EH (cell line): ENCODE measurements at regions not wholly inside any gene's neighbourhood (a gene's known extent, or its start where the extent isn't known, plus 50 kb on each side); places are given as distances from the start of the nearest gene placed in this dataset.
"Not testable (repeated sequence)": the region's sequence is repeated elsewhere in the genome, so short reads cannot be mapped to it uniquely, and the experiment has no call there.

Source experiments
- DNase-seq: peaks from one replicate; pipeline ENCODE4 v3.0.0-alpha.2; 2015; ENCODE audit warnings: low read depth

- not testable (repeated sequence) for DNase-seq
Observed at GRCh38 chr11:100531290-100531689, 155.8 kb upstream of the ARHGAP42 start.

DNA sequence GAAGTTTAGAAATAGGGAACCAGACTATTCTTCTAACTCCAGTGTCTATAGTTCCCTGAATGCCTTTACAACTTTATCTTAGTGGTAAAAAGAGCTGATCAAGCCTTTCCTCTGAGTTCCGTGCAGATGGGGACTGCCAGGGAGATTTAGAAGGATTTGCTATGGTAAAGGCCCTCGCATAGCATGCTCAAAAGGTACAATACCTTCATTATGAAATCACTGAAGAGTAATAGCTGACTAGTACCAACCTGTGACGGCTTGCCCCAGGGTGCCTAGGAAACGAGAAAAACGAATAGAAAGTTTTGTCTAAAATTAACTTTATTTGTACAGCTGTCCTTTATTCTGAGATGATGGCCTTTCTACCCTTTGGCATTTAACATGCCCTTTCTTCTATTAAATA is 150.1 kb upstream of the ARHGAP42 start:
- DNase-seq = no peak

GRCh38 chr11:100543386-100543785 is 143.7 kb upstream of the ARHGAP42 start:
- DNase-seq = no peak

- no peak for DNase-seq
Observed at GRCh38 chr11:100545556-100545955, 141.5 kb upstream of the ARHGAP42 start.

GRCh38 chr11:100545970-100546369 is 141.1 kb upstream of the ARHGAP42 start:
- no peak for DNase-seq

DNA sequence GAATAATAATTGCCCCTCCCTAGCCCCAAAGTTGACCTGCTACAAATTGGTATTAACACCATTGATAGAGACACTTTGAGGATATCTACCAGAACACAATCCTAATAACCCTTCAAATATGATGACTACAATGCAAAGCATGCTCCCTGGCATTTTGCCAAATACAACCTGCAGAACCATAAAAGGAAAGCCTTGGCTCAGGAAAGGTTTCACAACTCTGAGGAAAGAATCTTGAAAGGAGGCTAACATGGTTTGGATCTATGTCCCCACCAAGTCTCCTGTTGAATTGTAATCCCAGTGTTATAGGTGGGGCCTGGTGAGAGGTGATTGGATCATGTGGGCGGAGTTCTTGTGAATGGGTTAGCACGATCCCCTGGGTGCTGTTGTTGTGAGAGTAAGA is 140.4 kb upstream of the ARHGAP42 start:
- peak; percentile 22 for DNase-seq

DNA sequence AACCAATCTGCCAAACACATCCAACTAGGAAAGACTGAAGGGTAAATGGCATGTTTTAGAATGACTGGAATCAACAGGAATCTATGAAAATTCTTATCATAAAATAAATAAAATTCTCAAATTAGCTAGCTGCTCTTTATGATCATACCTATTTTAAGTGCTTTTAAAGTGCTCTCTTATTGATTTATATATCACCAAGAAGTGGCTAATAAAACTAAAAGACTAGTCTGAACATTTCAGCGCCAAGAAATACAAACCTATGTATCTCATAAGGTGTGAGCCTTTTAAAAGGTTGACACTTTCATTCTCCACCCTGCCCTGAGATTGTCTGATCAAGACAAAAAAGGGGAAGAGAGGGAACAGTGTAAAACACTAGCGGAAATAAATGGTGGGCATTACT is 136.8 kb upstream of the ARHGAP42 start:
- DNase-seq = no peak

- DNase-seq = no peak
Observed at GRCh38 chr11:100550912-100551632, 136.0 kb upstream of the ARHGAP42 start.

DNA sequence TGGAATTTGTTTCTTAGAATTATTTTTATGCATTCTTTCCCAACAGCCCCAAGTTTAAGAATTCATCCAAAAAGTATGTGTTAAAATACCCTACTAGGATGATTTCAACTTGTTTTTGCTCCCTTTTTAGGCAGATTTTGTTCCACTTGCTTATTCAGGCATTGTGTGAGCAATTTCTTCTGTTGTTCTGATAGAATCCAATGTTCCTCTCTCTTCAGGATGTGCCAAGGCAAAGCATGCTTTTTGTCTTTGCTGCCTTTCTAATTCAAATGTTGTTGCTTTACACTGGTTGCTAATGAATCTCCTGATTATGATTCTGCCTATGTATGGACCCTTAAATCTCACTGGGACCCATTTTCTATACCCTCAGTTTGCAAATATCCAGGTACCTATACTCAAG is 131.2 kb upstream of the ARHGAP42 start:
- DNase-seq = peak; percentile 41

DNA sequence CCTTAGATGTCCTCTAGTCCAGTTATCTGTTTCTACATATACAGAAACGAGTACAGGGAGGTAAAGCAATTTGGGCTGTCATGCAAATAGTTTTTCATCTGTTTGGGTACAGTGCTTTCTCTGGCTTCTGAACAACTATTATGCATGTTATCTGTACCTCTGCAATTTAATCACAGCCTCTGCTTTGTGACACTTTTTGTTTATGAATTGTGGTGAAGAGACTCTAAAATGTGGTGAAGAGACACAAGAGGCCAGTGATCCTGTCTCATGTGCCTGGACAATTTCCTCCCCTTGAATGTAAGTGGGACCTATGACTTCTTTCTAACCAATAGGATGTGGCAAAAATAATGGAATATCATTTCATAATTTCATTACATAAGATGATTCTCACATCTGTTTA is 130.3 kb upstream of the ARHGAP42 start:
- DNase-seq = peak; percentile 37

- peak; percentile 75 for DNase-seq
Observed at GRCh38 chr11:100557830-100558611, 129.1 kb upstream of the ARHGAP42 start.

DNA sequence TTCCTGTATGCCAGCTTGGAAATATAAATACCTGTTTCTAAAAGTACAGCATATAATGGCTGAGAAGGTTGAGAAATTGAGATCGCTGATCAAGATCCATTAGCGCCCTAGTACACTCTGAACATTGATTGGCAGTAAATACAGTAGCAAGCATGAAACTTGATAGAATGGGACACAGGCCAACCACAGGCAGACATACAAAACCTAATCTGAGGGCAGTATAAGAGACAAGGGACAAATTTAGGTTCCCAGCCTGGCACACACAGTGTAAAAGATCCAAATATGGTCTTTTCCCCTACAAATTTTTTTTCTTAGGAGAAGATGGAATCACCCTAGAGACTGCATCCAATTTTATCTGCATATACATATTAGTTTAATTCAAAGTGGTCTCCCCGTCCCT is 126.5 kb upstream of the ARHGAP42 start:
- no peak for DNase-seq

DNA sequence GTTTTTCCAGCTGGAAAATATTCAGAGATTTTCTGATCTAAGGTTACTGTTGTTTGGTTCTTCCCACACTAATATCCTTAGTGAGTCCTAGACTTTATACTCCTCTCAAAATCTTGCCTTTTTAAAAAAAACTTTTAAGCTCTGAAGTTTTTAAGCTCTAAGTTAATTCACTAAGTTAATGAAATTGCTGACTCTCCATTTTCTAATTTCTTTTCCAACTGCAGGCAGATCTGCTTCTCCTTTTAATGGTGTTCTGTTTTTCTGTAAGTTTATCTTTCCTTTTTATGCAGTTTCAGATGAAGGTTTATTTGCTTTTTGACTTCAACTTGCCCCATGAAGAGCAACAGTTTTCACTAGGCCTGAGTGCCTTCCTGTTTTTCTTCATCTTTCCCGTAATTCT is 125.8 kb upstream of the ARHGAP42 start:
- DNase-seq = peak; percentile 26

GRCh38 chr11:100562128-100562527 is 125.0 kb upstream of the ARHGAP42 start:
- peak; percentile 94 for DNase-seq

GRCh38 chr11:100563541-100564280 is 123.4 kb upstream of the ARHGAP42 start:
- peak; percentile 93 for DNase-seq

GRCh38 chr11:100573911-100574513 is 113.1 kb upstream of the ARHGAP42 start:
- DNase-seq = peak; percentile 59

GRCh38 chr11:100574894-100575769 is 112.0 kb upstream of the ARHGAP42 start:
- DNase-seq = peak; percentile 57

GRCh38 chr11:100575860-100576717 is 111.0 kb upstream of the ARHGAP42 start:
- DNase-seq = peak; percentile 65

DNA sequence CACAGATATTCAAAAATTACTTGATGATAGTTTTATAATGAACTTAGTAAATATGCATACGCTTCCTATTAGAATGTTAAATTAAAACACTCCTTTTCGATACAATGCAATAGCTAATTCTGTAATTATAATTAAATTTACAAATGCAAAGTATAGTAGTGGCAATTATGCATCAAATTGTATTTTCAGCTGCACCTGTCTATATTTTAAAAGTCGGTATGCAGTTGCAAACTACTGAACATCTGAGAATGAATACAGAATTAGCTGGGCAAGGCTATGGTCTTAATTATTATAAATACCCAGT is 110.4 kb upstream of the ARHGAP42 start:
- no peak for DNase-seq

DNA sequence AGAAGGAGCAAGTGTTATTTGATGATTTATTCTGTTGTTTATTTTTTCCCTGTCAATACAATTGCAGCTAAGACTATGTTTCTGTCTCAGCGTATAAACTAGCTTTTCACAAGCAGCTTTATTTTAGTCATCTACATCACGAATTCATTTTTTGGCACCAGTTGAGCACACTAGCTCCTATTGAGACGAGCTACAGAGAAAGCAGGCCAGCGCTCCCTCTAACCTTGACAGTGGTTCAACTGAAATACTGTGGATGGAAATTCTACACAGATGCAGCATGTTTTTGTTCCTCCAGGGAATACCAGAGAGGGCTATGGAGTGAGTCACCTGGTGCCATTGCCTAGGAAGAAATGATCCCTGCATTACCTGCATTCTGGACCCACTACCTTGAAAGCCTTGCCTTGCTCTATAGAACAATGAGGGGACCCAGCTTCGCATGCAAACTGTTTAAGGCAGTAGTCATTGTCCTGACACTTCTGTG is 108.2 kb upstream of the ARHGAP42 start:
- DNase-seq = peak; percentile 3
